ENCODE measurements at regions not wholly inside any gene's neighbourhood (a gene's known extent, or its start where the extent isn't known, plus 50 kb on each side); places are given as distances from the start of the nearest gene placed in this dataset.

GRCh38 chrX:96389281-96390047 is 295.2 kb upstream of the DIAPH2 start:
- POLR2A ChIA-PET: no interaction called here
- TF ChIP-seq CTCF (IDR thresholded peaks at IDR 0.05; ENCODE audit: insufficient read depth, low read length, missing control alignments): no peak
- no peak for DNase-seq (ENCODE audit: low read depth, low spot score)
- CTCF ChIA-PET: no interaction called here
- no peak overlapping the region for H3K4me3 ChIP-seq (ENCODE audit: low read depth, low read length)

- POLR2A ChIA-PET: no interaction called here
- TF ChIP-seq CTCF (IDR thresholded peaks at IDR 0.05; ENCODE audit: insufficient read depth, low read length, missing control alignments): no peak
- H3K4me3 ChIP-seq (ENCODE audit: low read depth, low read length): no peak overlapping the region
- CTCF ChIA-PET: no interaction called here
- no peak for DNase-seq (ENCODE audit: low read depth, low spot score)
Observed at GRCh38 chrX:96394598-96394997, 290.0 kb upstream of the DIAPH2 start.

- TF ChIP-seq CTCF (IDR thresholded peaks at IDR 0.05; ENCODE audit: insufficient read depth, low read length, missing control alignments): no peak
- no peak for DNase-seq (ENCODE audit: low read depth, low spot score)
- CTCF ChIA-PET: no interaction called here
- POLR2A ChIA-PET: no interaction called here
- H3K4me3 ChIP-seq (ENCODE audit: low read depth, low read length): no peak overlapping the region
Observed at GRCh38 chrX:96403446-96403845, 281.2 kb upstream of the DIAPH2 start.

GRCh38 chrX:96405842-96406241 is 278.8 kb upstream of the DIAPH2 start:
- TF ChIP-seq CTCF (IDR thresholded peaks at IDR 0.05; ENCODE audit: insufficient read depth, low read length, missing control alignments): no peak
- ChIA-PET CTCF (no interaction called here), POLR2A (no interaction called here)
- H3K4me3 ChIP-seq (ENCODE audit: low read depth, low read length): no peak overlapping the region
- no peak for DNase-seq (ENCODE audit: low read depth, low spot score)

- DNase-seq (ENCODE audit: low read depth, low spot score): no peak
- ChIA-PET POLR2A (no interaction called here), CTCF (no interaction called here)
- no peak for TF ChIP-seq CTCF (IDR thresholded peaks at IDR 0.05; ENCODE audit: insufficient read depth, low read length, missing control alignments)
- H3K4me3 ChIP-seq (ENCODE audit: low read depth, low read length): no peak overlapping the region
Observed at GRCh38 chrX:96407072-96407471, 277.6 kb upstream of the DIAPH2 start.

- ChIA-PET POLR2A (no interaction called here), CTCF (no interaction called here)
- peak; percentile 14 for DNase-seq (ENCODE audit: low read depth, low spot score)
- no peak for TF ChIP-seq CTCF (IDR thresholded peaks at IDR 0.05; ENCODE audit: insufficient read depth, low read length, missing control alignments)
- no peak overlapping the region for H3K4me3 ChIP-seq (ENCODE audit: low read depth, low read length)
Observed at GRCh38 chrX:96407501-96407900, 277.1 kb upstream of the DIAPH2 start.
